H54 (cell line): ENCODE measurements at regions not wholly inside any gene's neighbourhood (a gene's known extent, or its start where the extent isn't known, plus 50 kb on each side); places are given as distances from the start of the nearest gene placed in this dataset.

Source experiments
- DNase-seq: peaks from one replicate; pipeline ENCODE4 v3.0.0; 2011; ENCODE audit warnings: low spot score, mixed read lengths; ENCODE audit not compliant: insufficient read length
- FAIRE-seq: peaks from 3 replicates; lab custom pipeline; 2011; peaks lifted over from hg19 to GRCh38; lab: Jason Lieb, UNC
- POLR2A ChIP-seq: IDR thresholded peaks from 2 replicates; pipeline ENCODE4 v1.6.1; 2011; ENCODE audit warnings: low read depth, mild to moderate bottlenecking, low read length

DNA sequence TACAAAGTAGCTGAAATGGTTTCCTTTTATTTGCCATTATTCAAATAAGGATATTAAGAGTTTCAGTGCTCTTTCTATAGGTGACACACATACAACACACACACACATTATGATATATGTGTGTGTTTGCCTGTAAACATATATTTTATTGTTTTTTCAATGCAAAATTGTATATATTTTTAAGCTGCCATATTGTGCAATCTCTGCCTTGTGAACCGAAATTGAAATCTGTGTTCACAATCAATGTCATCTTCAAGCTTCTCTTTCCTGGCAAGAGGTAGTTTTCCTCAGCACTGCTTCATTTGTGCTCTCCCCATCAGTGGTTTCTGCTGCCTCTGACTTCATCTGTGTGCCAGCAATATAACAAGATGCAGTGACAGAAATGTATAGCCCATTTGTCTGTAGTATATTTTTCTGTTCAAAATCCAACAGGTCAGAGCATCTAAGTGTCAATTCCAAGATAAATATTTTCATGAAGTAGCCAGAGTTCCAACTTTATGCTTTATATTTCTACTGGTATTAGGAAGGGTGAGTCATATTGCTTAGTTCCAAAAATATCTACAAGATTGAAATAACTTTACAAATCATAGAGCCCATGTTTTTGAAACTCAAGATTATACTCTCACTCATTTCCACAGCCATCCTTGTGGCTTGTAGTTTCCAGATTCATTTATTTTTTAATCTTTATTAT lies 1704.8 kb upstream of the CDH9 start:
- DNase-seq: no peak
- peak; percentile 73 for FAIRE-seq
- TF ChIP-seq POLR2A: no peak

DNA sequence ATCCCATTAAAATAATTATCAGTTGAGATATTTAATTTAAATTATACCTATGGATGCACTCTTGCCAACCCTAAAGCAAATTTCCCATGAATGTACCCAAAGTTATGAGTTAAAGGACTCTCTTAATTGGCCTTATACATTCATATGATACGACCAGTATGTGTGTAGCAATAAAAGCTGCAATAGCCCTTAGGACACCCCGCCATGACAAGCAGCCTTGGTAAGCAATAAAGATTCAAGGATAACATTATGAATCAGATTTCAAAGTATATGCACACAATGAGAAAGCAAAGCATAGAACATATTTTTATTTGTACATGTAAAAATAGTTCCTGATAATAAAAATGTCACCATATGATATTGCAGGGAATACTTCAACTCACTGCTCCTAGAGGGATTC lies 1699.3 kb upstream of the CDH9 start:
- no peak for DNase-seq
- FAIRE-seq: no peak
- no peak for TF ChIP-seq POLR2A

GRCh38 chr5:28737222-28737621 lies 1698.8 kb upstream of the CDH9 start:
- no peak for TF ChIP-seq POLR2A
- no peak for FAIRE-seq
- no peak for DNase-seq

GRCh38 chr5:28734396-28734795 lies 1696.0 kb upstream of the CDH9 start:
- no peak for DNase-seq
- TF ChIP-seq POLR2A: no peak

GRCh38 chr5:28729067-28729466 lies 1690.7 kb upstream of the CDH9 start:
- no peak for DNase-seq
- FAIRE-seq: no peak
- TF ChIP-seq POLR2A: no peak

More at GRCh38 chr5:28734396-28734795, 1696.0 kb upstream of the CDH9 start:
- FAIRE-seq: peak; percentile 81

DNA sequence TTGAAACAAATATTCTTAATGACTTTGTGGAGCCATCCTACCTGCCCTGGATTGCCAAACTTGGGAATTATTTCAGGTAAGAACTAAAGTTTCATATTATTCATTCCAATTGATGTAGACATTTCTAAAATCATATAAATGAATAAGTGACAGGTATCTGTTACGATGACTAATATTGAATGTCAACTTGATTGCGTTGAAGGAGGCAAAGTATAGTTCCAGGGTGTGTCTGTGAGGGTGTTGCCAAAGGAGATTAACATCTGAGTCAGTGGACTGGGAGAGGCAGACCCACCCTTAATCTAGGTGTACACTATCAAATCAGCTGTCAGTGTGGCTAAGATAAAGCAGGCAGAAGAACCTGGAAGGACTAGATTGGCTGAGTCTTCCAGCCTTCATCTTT lies 1688.4 kb upstream of the CDH9 start:
- no peak for TF ChIP-seq POLR2A
- FAIRE-seq: peak; percentile 30
- no peak for DNase-seq

- no peak for FAIRE-seq
- no peak for DNase-seq
- no peak for TF ChIP-seq POLR2A
These were observed 1686.6 kb upstream of the CDH9 start for GRCh38 chr5:28725001-28725400.

DNA sequence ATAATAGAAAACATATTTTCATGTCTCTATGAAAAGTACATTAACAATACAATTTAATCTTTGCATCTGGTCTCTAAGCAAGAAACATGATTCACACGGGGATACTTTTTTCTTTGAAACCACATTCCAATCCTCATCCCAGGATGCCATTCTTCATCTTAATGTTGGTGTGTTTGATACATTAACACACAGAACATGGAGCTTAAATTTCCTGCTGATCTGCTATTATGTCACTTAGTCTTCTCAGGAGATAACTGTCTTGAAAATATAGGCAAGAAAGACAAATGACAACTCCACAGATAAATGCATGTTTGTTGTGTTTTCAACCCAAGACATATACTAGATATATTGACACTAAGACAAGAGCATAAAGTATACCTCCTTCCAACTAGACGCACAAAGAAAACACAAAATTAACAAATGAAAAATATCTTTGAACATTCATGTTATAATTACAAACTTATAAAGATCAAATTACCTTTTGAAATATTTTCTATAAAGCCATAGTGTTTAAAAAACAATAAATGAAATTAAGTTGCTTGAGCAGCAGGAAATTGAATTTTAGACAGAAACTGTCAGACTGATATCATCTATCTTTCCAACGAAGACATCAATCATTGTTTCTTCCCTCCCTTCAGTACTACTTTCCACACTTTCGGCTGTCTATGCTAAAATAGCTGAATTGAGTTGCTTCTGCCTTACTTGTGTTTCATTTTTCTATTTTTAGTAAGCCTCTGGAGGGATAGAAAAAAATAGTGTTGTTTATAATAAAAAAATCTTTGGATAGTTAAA lies 1676.7 kb upstream of the CDH9 start:
- TF ChIP-seq POLR2A: no peak
- no peak for DNase-seq
- peak; percentile 68 for FAIRE-seq

DNA sequence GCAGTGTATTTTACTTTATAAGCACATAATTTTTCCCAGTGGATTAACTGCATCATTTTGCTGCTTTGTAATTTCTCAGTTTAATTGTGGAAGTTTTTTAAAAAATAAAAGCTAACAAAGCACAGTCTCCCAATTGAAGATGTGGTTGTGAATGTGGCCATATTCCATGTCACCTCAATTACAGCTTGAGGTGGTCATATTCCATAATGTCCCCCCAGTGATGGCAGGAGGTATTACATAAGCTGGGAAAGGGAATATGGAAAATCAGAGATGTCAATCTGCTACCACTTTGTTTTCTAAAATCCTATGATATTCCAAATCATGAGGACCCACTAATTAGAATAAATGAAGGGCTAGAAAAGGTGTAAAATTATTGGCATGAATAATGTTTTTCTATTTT lies 1672.0 kb upstream of the CDH9 start:
- DNase-seq (no peak), FAIRE-seq (peak; percentile 70)
- TF ChIP-seq POLR2A: no peak

- TF ChIP-seq POLR2A: no peak
- DNase-seq (no peak), FAIRE-seq (no peak)
These were observed 1670.1 kb upstream of the CDH9 start for GRCh38 chr5:28708472-28708871.

DNA sequence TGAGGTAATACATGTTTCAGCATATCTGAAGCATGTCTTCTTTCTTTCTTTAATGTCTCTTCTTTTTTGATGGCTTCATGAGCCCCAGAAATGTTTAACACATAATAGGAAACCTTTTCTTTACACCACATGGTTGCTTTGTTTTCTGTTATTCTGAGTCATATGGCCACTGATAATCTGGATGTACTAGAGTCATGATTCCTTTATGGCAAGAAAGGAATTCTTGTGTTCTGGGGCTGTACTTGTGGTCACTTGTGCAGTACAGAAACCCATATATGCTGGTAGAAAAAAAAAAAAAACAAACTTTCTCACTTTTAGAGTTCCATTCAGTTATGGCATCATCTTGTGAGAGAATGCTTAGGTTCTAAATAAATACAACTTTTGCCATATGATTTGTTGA lies 1669.3 kb upstream of the CDH9 start:
- TF ChIP-seq POLR2A: no peak
- DNase-seq (no peak), FAIRE-seq (no peak)

- peak; percentile 15 for FAIRE-seq
These were observed 1665.4 kb upstream of the CDH9 start for GRCh38 chr5:28703651-28704260.

DNA sequence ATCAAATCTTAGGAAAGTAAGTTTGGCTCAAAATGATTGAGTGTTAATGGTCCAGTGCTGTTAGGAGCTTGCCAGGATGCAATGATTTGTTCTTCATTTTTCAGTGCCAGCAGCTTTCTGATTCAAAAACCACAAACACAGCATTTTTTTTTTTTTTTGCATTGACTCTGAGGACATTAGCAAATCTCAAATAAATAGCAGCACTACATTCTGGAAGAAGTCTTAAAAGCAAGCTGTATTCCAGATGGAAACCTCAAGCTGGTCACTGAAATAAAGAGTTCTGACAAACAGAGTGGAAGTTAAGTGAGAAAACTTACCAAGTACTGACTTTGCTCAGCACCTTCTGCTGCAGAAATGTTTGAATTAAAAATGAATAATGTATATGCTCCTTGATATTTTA lies 1653.1 kb upstream of the CDH9 start:
- DNase-seq (no peak), FAIRE-seq (no peak)
- no peak for TF ChIP-seq POLR2A

More at GRCh38 chr5:28703651-28704260, 1665.4 kb upstream of the CDH9 start:
- DNase-seq: no peak
- no peak for TF ChIP-seq POLR2A

DNA sequence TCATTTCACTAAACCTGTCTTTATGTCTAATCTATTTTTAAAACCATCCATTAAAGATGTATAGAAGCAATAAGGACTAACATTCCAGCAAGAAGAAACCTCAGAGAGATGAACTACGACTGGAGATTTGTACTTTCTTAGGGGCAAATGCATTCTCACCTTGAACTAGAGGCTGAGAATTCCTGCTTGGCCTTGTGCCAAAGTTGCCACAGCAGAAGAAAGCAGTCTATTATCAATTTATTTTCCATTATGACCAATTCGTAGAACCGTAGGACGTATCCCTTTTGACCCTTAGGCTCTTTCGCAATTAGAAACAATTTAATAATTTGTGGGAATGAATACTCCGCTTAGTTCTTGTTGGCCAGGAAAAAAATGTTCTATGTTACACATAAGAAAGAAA lies 1647.4 kb upstream of the CDH9 start:
- FAIRE-seq: no peak
- TF ChIP-seq POLR2A: no peak

GRCh38 chr5:28678899-28679298 lies 1640.5 kb upstream of the CDH9 start:
- peak; percentile 57 for FAIRE-seq
- DNase-seq: no peak
- no peak for TF ChIP-seq POLR2A

More for the DNA sequence above, 1647.4 kb upstream of the CDH9 start:
- no peak for DNase-seq
